NCI-H1694 (cell line): ENCODE measurements at regions not wholly inside any gene's neighbourhood (a gene's known extent, or its start where the extent isn't known, plus 50 kb on each side); places are given as distances from the start of the nearest gene placed in this dataset.
"Not testable (repeated sequence)": the region's sequence is repeated elsewhere in the genome, so short reads cannot be mapped to it uniquely, and the experiment has no call there.

Source experiments
- DNase-seq: peaks from one replicate; lab custom pipeline; 2025; lab: John Stamatoyannopoulos, UW

DNA sequence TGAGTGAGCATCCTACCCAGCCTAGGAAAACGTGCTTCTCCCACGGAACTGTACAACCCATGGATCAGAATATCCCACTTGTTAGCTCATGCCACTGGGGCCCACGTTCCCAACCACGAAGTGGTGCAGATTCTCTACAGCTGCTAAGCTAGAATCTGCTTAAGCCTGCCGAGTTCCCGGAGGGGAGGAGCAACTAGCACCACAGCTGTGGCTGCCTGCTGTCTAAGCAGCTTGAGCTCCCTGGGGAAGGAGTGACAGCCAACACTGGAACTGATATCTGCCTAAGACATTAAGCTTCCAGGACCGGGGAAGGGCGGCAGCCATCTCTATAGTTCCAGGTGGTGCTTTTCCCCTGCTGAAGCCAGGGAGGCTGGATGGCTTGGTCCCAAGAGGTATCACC lies 334.7 kb upstream of the CHRM2 start:
- no peak for DNase-seq

GRCh38 chr7:136530831-136531230 lies 337.6 kb upstream of the CHRM2 start:
- no peak for DNase-seq

DNA sequence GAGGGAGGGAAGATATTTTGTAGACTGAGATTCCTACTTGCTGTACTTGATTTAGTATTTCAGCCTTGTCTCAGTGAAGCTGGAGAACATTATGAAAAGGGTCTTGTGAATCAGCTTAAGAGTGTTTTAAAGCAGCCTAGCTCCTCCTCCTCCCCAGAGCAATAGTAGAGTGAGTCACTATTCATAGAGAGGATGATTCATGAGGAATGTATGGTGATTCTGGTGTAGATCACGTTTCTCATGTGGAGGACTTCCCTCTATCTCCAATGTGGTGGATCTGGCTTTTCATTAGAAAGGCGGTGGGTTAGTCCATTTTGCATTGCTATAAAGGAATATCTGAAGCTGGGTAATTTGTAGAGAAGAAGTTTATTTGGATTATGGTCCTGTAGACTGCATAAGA lies 340.1 kb upstream of the CHRM2 start:
- DNase-seq = no peak

- no peak for DNase-seq
Observed at GRCh38 chr7:136527554-136527953, 340.9 kb upstream of the CHRM2 start.

GRCh38 chr7:136526408-136527105 lies 341.9 kb upstream of the CHRM2 start:
- no peak for DNase-seq

GRCh38 chr7:136523571-136523970 lies 344.9 kb upstream of the CHRM2 start:
- no peak for DNase-seq

GRCh38 chr7:136517971-136518370 lies 350.5 kb upstream of the CHRM2 start:
- no peak for DNase-seq

GRCh38 chr7:136514776-136515175 lies 353.7 kb upstream of the CHRM2 start:
- DNase-seq = no peak

DNA sequence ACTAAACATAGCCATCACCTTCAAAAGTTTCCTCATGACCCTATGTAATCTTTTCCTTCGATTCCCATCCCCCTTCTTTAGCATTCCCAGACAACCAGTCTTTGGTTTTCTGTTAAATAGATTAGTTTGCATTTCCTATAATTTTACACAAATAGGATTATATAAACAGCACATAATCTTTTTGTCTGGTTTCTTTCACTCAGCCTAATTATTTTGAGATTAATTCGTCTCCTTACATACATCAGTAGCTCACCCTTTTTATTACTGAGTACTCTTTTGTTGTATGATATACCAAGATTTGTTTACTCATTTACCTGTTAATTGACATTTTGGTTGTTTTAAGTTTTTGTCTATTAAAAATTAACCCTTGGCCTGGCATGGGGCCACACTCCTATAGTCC lies 354.7 kb upstream of the CHRM2 start:
- no peak for DNase-seq

DNA sequence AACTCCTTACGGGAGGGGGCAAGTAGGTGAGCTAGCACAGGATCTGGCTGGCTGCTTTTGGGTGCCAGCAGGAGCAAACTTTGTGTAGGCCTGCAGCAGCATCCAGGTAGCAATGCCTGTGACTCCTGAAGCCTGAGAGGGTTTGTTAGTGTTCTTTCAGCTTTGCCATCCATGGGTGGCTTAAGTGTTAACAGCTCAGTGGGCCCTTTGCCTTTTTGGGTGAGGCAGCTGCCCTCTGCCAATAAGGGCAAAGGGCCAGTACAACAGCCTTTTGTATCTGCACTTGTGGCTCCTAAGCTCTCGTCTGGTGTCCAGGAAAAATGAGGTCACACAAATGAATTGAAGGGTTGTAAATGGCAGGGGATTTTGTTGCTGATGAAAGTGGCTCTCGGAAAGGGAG lies 359.0 kb upstream of the CHRM2 start:
- DNase-seq = no peak

- no peak for DNase-seq
Observed at GRCh38 chr7:136502162-136502561, 366.3 kb upstream of the CHRM2 start.

- DNase-seq = no peak
Observed at GRCh38 chr7:136501151-136501550, 367.3 kb upstream of the CHRM2 start.

- DNase-seq = no peak
Observed at GRCh38 chr7:136496551-136496950, 371.9 kb upstream of the CHRM2 start.

DNA sequence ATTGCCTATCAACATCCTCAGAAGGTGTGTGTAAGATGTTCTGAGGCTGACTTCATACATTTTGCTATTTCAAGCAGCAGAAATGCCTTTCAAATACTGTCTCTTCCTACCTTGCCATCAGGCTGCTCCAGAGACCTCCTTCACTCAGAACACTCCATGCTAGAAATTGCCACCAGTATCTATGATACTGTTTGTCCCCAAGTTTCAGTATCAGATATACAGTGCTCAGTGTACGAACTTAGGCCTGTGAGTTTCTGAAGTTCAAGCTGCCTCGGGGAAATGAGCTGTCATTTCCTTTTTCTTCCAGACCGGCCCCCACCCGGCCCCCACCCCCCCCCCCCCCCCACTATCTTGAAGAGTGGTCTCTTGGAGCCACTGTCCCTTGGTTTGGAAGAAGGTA lies 373.4 kb upstream of the CHRM2 start:
- DNase-seq = no peak

DNA sequence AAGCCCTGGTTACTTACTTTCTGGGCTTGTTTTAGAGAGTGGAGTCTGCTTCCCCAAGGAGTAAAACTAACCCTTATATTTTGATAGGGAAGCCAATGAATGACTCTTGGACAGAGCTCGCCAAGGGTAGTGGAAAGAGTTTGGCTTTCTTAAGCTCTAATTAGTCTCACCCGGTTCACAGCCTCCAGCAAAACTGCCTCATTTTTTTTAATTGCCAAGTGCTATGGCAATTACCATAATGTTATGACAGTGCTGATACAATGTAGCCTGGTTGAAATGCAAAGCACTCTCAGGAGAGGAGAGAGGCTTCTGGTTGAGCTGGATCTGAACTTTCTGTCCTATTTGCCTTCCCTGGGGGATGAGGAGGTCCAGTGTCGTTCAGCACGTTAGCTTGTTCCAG lies 376.1 kb upstream of the CHRM2 start:
- no peak for DNase-seq

- no peak for DNase-seq
Observed at GRCh38 chr7:136489808-136490207, 378.6 kb upstream of the CHRM2 start.

DNA sequence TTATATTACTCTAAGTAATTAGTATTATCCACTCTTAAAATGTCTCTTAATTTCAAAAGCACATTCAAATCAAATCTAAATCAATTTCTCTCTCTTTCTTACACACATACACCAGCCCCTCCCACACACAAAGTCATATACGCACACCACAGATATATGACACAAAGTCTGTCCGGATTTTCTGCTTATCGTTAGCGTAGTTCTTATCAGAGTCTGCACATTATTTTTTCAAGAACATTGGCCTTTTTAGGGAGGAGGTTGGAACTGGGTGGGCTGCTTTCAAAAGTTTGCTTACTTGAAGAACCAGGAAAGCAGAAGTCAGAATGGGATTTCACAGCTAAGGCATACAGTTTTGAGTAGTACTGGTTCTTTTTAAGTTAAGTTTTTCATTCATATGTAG lies 387.6 kb upstream of the CHRM2 start:
- DNase-seq = no peak

GRCh38 chr7:136479922-136480321 lies 388.5 kb upstream of the CHRM2 start:
- DNase-seq = no peak

GRCh38 chr7:136470179-136470578 lies 398.3 kb upstream of the CHRM2 start:
- DNase-seq = no peak

GRCh38 chr7:136452949-136453348 lies 415.5 kb upstream of the CHRM2 start:
- no peak for DNase-seq

DNA sequence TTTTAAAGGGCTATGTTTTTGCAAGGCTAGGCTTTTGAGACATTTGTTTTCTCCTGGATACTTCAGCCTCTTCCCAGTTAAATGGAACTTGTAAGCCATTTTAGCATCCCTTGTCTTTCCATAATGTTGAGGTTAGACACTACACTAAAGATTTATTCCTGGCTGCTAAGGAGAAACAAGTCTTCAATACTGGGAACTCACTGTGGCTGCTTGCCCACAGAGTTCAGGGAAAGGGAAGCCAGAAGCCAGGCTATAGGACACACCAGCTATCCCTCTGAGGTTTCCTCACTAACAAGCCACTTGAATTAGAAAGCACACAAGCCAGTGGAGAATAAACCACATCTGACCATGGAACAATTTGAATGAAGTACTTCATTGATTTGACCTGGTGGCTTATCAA lies 421.7 kb upstream of the CHRM2 start:
- DNase-seq = no peak

DNA sequence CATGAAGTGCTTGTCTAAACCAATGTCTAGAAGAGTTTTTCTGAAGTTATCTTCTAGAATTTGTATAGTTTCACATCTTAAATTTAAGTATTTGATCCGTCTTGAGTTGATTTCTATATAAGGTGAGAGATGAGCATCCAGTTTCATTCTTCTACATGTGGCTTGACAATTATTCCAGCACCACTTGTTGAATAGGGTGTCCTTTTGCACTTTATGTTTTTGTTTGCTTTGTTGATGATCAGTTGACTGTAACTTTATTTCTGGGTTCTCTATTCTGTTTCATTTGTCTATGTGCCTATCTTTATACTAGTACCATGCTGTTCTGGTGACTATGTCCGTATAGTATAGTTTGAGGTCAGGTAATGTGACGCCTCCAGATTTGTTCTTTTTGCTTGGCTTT lies 426.6 kb upstream of the CHRM2 start:
- no peak for DNase-seq

GRCh38 chr7:136431736-136432135 lies 436.7 kb upstream of the CHRM2 start:
- not testable (repeated sequence) for DNase-seq

DNA sequence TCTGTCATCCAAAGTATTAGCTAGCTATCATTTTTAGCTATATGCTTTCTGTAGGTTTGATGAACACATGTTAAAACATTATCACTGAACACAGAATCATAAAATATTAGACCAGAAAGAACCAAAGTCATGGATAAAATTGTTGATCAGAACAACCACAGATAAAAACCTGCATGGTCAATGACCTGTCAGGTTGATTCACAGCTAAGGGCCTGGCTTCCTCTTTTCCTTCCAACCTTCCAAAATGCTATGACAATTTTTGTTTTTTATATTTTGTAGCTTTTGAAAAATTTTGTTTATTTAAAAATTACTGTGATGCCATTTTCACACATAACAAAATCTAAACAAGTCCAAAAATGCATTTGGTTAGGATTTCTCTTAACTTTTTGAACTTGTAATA lies 444.4 kb upstream of the CHRM2 start:
- no peak for DNase-seq

DNA sequence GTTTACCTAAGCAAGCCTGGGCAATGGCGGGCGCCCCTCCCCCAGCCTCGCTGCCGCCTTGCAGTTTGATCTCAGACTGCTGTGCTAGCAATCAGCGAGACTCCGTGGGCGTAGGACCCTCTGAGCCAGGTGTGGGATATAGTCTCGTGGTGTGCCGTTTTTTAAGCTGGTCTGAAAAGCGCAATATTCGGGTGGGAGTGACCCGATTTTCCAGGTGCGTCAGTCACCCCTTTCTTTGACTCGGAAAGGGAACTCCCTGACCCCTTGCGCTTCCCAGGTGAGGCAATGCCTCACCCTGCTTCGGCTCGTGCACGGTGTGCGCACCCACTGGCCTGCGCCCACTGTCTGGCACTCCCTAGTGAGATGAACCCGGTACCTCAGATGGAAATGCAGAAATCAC lies 442.6 kb upstream of the MTPN start:
- not testable (repeated sequence) for DNase-seq
